ENCODE measurements at regions not wholly inside any gene's neighbourhood (a gene's known extent, or its start where the extent isn't known, plus 50 kb on each side); places are given as distances from the start of the nearest gene placed in this dataset.

- Mint-ChIP-seq H3K27me3 (ENCODE audit: insufficient read depth) (no peaks in the 10 kb centered on the region; the same call in 1 of the 2 replicates), H3K27ac (no peak overlapping the region), H3K36me3 (ENCODE audit: low read depth) (peaks cover 4% of the 10 kb centered on the region; the same call in 1 of the 2 replicates), H3K9me3 (peaks cover 68% of the 10 kb centered on the region), H3K4me3 (no peak overlapping the region), H3K4me1 (ENCODE audit: low read depth) (no peaks in the 10 kb centered on the region)
- no peak for TF ChIP-seq CTCF (IDR thresholded peaks at IDR 0.05)
- DNase-seq, result no peak
These were observed 75.1 kb downstream of the RHOU start for GRCh38 chr1:228810395-228810758.

GRCh38 chr1:228810878-228811711 is 75.8 kb downstream of the RHOU start:
- Mint-ChIP-seq H3K27ac (no peak overlapping the region), H3K4me3 (no peak overlapping the region), H3K36me3 (ENCODE audit: low read depth) (no peaks in the 10 kb centered on the region; the same call in 1 of the 2 replicates), H3K9me3 (peaks cover 70% of the 10 kb centered on the region), H3K4me1 (ENCODE audit: low read depth) (no peaks in the 10 kb centered on the region), H3K27me3 (ENCODE audit: insufficient read depth) (peaks cover 2% of the 10 kb centered on the region; the same call in 1 of the 2 replicates)
- DNase-seq, result no peak
- TF ChIP-seq CTCF (IDR thresholded peaks at IDR 0.05), result no peak

- TF ChIP-seq CTCF (IDR thresholded peaks at IDR 0.05), result no peak
- Mint-ChIP-seq H3K4me3 (no peak overlapping the region), H3K9me3 (peaks cover 71% of the 10 kb centered on the region), H3K4me1 (ENCODE audit: low read depth) (no peaks in the 10 kb centered on the region), H3K27ac (no peak overlapping the region), H3K36me3 (ENCODE audit: low read depth) (no peaks in the 10 kb centered on the region; the same call in 1 of the 2 replicates), H3K27me3 (ENCODE audit: insufficient read depth) (peaks cover 3% of the 10 kb centered on the region)
- no peak for DNase-seq
These were observed 76.5 kb downstream of the RHOU start for GRCh38 chr1:228811712-228812305.

- no peaks in the 10 kb centered on the region for H3K36me3 Mint-ChIP-seq (ENCODE audit: low read depth)
- no peak overlapping the region for H3K4me3 Mint-ChIP-seq
- no peak for TF ChIP-seq CTCF (IDR thresholded peaks at IDR 0.05)
- no peak overlapping the region for H3K27ac Mint-ChIP-seq
- peaks cover 3% of the 10 kb centered on the region for H3K27me3 Mint-ChIP-seq (ENCODE audit: insufficient read depth)
- H3K4me1 Mint-ChIP-seq (ENCODE audit: low read depth), result no peaks in the 10 kb centered on the region
- DNase-seq, result no peak
- H3K9me3 Mint-ChIP-seq, result peaks cover 74% of the 10 kb centered on the region
These were observed 77.7 kb downstream of the RHOU start for GRCh38 chr1:228812961-228813360.

GRCh38 chr1:228814176-228814575 is 78.9 kb downstream of the RHOU start:
- Mint-ChIP-seq H3K4me1 (ENCODE audit: low read depth) (no peaks in the 10 kb centered on the region), H3K36me3 (ENCODE audit: low read depth) (no peaks in the 10 kb centered on the region), H3K27me3 (ENCODE audit: insufficient read depth) (peaks cover 3% of the 10 kb centered on the region), H3K4me3 (no peak overlapping the region), H3K9me3 (peaks cover 62% of the 10 kb centered on the region), H3K27ac (no peak overlapping the region)
- no peak for TF ChIP-seq CTCF (IDR thresholded peaks at IDR 0.05)
- no peak for DNase-seq

Measured in HFFc6 (cell line).